Loucy (cell line): ENCODE measurements at regions not wholly inside any gene's neighbourhood (a gene's known extent, or its start where the extent isn't known, plus 50 kb on each side); places are given as distances from the start of the nearest gene placed in this dataset.

Experiments used
- CTCF ChIP-seq: fragments of 200-600 bp; sonication (generic); conservative IDR thresholded peaks from 2 replicates; pipeline ENCODE4 v1.5.1; 2014; ENCODE audit warnings: mild to moderate bottlenecking, antibody characterized with exemption, low read length
- EZH2phosphoT487 ChIP-seq: fragments of 200-600 bp; IDR thresholded peaks from 2 replicates; pipeline ENCODE4 v1.6.1; 2018; ENCODE audit warnings: antibody characterized with exemption, mild to moderate bottlenecking, moderate library complexity, borderline replicate concordance

- TF ChIP-seq CTCF: no peak
- TF ChIP-seq EZH2phosphoT487: no peak
Measured at GRCh38 chr2:238789317-238789806, 58.5 kb upstream of the TWIST2 start.
